Choroid plexus epithelial cell (primary cell): ENCODE measurements at regions not wholly inside any gene's neighbourhood (a gene's known extent, or its start where the extent isn't known, plus 50 kb on each side); places are given as distances from the start of the nearest gene placed in this dataset.

Experiments used
- DNase-seq: peaks from one replicate; pipeline ENCODE4 v3.0.0-alpha.2; 2010; ENCODE audit warnings: low read depth
- H3K4me3 ChIP-seq: 2 replicates; pipeline ENCODE4 v1.5.1; 2011; ENCODE audit warnings: low read depth, mild to moderate bottlenecking, control low read depth, low read length, moderate library complexity
- CTCF ChIP-seq: conservative IDR thresholded peaks from 2 replicates; pipeline ENCODE4 v1.5.1; 2011; ENCODE audit warnings: low read depth, mild to moderate bottlenecking, control low read depth, inconsistent platforms, low read length, moderate library complexity

GRCh38 chr2:107305966-107306365 lies 420.0 kb upstream of the ST6GAL2 start:
- no peak overlapping the region for H3K4me3 ChIP-seq
- no peak for TF ChIP-seq CTCF
- no peak for DNase-seq

- no peak for DNase-seq
- H3K4me3 ChIP-seq = no peak overlapping the region
- no peak for TF ChIP-seq CTCF
These were observed 420.9 kb upstream of the ST6GAL2 start for GRCh38 chr2:107306881-107307280.

GRCh38 chr2:107308835-107309234 lies 422.9 kb upstream of the ST6GAL2 start:
- no peak for TF ChIP-seq CTCF
- H3K4me3 ChIP-seq = no peak overlapping the region
- no peak for DNase-seq

GRCh38 chr2:107312240-107312639 lies 426.3 kb upstream of the ST6GAL2 start:
- no peak for TF ChIP-seq CTCF
- no peak for DNase-seq

GRCh38 chr2:107313316-107313715 lies 427.3 kb upstream of the ST6GAL2 start:
- no peak for TF ChIP-seq CTCF
- no peak for DNase-seq
- no peak overlapping the region for H3K4me3 ChIP-seq

More at GRCh38 chr2:107312240-107312639, 426.3 kb upstream of the ST6GAL2 start:
- no peak overlapping the region for H3K4me3 ChIP-seq

GRCh38 chr2:107320881-107321280 lies 434.9 kb upstream of the ST6GAL2 start:
- H3K4me3 ChIP-seq = no peak overlapping the region
- no peak for TF ChIP-seq CTCF
- no peak for DNase-seq

GRCh38 chr2:107322416-107322815 lies 436.4 kb upstream of the ST6GAL2 start:
- DNase-seq = no peak
- no peak overlapping the region for H3K4me3 ChIP-seq
- no peak for TF ChIP-seq CTCF
